ENCODE measurements at regions not wholly inside any gene's neighbourhood (a gene's known extent, or its start where the extent isn't known, plus 50 kb on each side); places are given as distances from the start of the nearest gene placed in this dataset.

- H3K4me3 ChIP-seq (ENCODE audit: low read depth, low read length): no peak overlapping the region
- no peak for TF ChIP-seq CTCF (IDR thresholded peaks at IDR 0.05; ENCODE audit: control insufficient read depth, extremely low read depth, insufficient read depth)
- DNase-seq (ENCODE audit: low read depth): no peak
These were observed 117.9 kb upstream of the COL8A1 start for GRCh38 chr3:99520513-99520912.

GRCh38 chr3:99516936-99517335 lies 121.5 kb upstream of the COL8A1 start:
- DNase-seq (ENCODE audit: low read depth): no peak
- H3K4me3 ChIP-seq (ENCODE audit: low read depth, low read length): no peak overlapping the region
- TF ChIP-seq CTCF (IDR thresholded peaks at IDR 0.05; ENCODE audit: control insufficient read depth, extremely low read depth, insufficient read depth): no peak

GRCh38 chr3:99515891-99516290 lies 122.5 kb upstream of the COL8A1 start:
- no peak overlapping the region for H3K4me3 ChIP-seq (ENCODE audit: low read depth, low read length)
- TF ChIP-seq CTCF (IDR thresholded peaks at IDR 0.05; ENCODE audit: control insufficient read depth, extremely low read depth, insufficient read depth): no peak
- no peak for DNase-seq (ENCODE audit: low read depth)

DNA sequence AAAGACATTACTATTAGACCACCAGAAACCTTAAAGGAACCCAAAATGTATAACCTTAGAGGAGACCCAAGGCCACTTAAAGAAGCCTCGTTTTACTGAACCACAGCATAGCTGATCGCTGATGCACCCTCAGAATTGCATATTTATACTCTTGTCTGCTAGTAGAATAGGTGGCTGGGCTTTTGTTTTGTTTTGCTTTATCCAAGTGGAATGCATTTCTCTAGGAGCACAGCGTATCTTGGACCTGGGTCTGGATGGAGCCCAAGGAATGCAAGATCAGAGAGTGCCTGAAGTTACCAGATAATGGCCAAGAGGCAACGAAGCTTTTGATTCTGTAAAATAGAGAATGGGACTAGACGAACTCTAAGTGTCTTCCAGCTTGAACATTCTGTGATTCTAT lies 129.2 kb upstream of the COL8A1 start:
- H3K4me3 ChIP-seq (ENCODE audit: low read depth, low read length): no peak overlapping the region
- no peak for DNase-seq (ENCODE audit: low read depth)
- no peak for TF ChIP-seq CTCF (IDR thresholded peaks at IDR 0.05; ENCODE audit: control insufficient read depth, extremely low read depth, insufficient read depth)

DNA sequence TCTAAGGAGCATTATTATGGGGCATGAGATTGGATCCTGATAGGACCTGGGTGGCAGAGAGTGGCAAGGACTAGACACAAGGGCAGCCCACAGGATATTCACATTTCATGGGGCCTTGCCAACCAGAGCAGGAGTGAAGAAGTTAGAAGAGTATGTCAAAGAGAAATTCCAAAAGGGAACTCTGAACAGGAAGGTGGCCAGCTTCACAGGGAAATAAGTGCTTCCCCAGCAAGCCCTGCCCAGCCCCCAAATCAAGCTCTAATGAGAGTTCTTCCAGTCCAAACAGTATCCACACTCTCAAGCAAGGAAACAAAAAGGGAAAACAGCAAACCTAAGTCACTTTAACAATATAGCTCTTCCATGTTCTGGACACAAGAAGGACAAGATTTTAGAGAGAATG lies 130.2 kb upstream of the COL8A1 start:
- DNase-seq (ENCODE audit: low read depth): no peak
- H3K4me3 ChIP-seq (ENCODE audit: low read depth, low read length): no peak overlapping the region
- no peak for TF ChIP-seq CTCF (IDR thresholded peaks at IDR 0.05; ENCODE audit: control insufficient read depth, extremely low read depth, insufficient read depth)

DNA sequence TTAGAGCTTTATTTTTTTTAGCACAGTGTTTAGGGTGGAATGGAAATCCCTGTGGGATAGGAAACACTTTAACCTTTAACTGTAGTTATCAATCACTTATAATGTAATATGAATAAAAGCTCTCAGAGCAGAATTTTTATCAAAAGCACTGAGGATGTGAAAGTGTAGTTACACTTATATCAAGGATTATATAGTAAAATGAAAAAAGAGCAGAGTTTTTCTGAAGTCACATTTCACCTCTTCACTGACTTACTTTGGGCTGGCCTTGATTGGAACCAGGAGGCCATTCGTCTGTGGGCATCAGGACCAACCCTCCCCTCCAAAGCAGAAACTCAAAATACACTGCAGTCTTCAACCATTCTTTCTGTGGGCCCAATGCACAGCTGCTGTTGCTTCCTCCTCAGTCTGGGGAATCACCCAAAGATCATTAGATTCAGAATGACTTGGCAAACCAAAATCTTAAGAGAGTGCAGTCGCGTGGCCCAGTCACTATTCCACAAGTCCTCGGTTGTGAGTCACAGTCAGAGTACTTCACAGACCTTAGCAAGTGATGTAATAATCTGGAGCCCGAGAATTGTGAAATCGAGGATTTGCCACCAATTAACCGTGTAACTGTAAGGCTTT lies 132.6 kb upstream of the COL8A1 start:
- no peak overlapping the region for H3K4me3 ChIP-seq (ENCODE audit: low read depth, low read length)
- TF ChIP-seq CTCF (IDR thresholded peaks at IDR 0.05; ENCODE audit: control insufficient read depth, extremely low read depth, insufficient read depth): no peak
- DNase-seq (ENCODE audit: low read depth): no peak

- H3K4me3 ChIP-seq (ENCODE audit: low read depth, low read length): no peak overlapping the region
- DNase-seq (ENCODE audit: low read depth): no peak
- no peak for TF ChIP-seq CTCF (IDR thresholded peaks at IDR 0.05; ENCODE audit: control insufficient read depth, extremely low read depth, insufficient read depth)
These were observed 133.2 kb upstream of the COL8A1 start for GRCh38 chr3:99505200-99505599.

Measured in LNCaP clone FGC (cell line).